K562 (cell line): ENCODE measurements at regions not wholly inside any gene's neighbourhood (a gene's known extent, or its start where the extent isn't known, plus 50 kb on each side); places are given as distances from the start of the nearest gene placed in this dataset.

Experiments used
- ATAC-seq: fragments of 200-7000 bp; cut with Tn5 transposase; 3 replicates; pipeline ENCODE4 v1.9.1; 2020; ENCODE audit warnings: moderate library complexity
- BruUV-seq: library from RNA; stranded (reverse); fragments of 400-500 nt; replicated peaks from 2 replicates; lab custom pipeline; 2021; lab: Mats Ljungman, UMichigan
- CTCF ChIA-PET: fragments of 300-600 bp; formaldehyde crosslinking; extraction: SDS; loops from one replicate; lab custom pipeline; 2021; ENCODE audit warnings: low intra/inter-chr PET ratio; lab: Yijun Ruan, JAX
- POLR2A ChIA-PET: fragments of 300-600, 350-650 bp; sonication (Branson Sonifier 250); formaldehyde crosslinking; extraction: SDS; loops from one replicate; lab custom pipeline; 2021; ENCODE audit warnings: antibody characterized with exemption, inconsistent platforms; lab: Yijun Ruan, JAX
- DNase-seq, 4 experiments: peaks; one replicate each; pipeline versions ENCODE4 v3.0.0 to v3.0.0-alpha.2; 2011 to 2018; ENCODE audit warnings: low spot score in 3 of 4, mixed read lengths in 3 of 4; ENCODE audit errors: extremely low read depth in 1 of 4
- FAIRE-seq: peaks from 2 replicates; lab custom pipeline; 2011; peaks lifted over from hg19 to GRCh38; lab: Jason Lieb, UNC
- H2AFZ ChIP-seq: 2 replicates; pipeline ENCODE4 v1.6.0; 2011; ENCODE audit warnings: low read depth, low read length, control low read depth, inconsistent platforms
- H3K27ac ChIP-seq: fragments of 200-600 bp; 3 replicates; pipeline ENCODE4 v1.8.0; 2011; ENCODE audit warnings: low read depth, mild to moderate bottlenecking, control low read depth, inconsistent platforms, low read length, moderate library complexity, mixed read lengths; ENCODE audit errors: extremely low read depth
- H3K27me3 ChIP-seq, 2 experiments: fragments of 300-600 bp in 1 of 2; 2 replicates in 1 of 2; 3 replicates in 1 of 2; pipeline versions ENCODE4 v1.6.0 to v1.8.0; 2011; ENCODE audit warnings: inconsistent platforms in 2 of 2, low read length in 2 of 2, mild to moderate bottlenecking in 1 of 2, mixed read lengths in 1 of 2, moderate library complexity in 1 of 2; ENCODE audit not compliant: control insufficient read depth in 2 of 2, insufficient read depth in 2 of 2
- H3K36me3 ChIP-seq: fragments of 300-600 bp; 3 replicates; pipeline ENCODE4 v1.8.0; 2011; ENCODE audit warnings: mild to moderate bottlenecking, low read length, inconsistent platforms; ENCODE audit not compliant: control insufficient read depth, insufficient read depth
- H3K4me1 ChIP-seq, 2 experiments: fragments of 200-600 bp in 1 of 2; replicated peaks in 1 of 2; 2 replicates in 1 of 2; 3 replicates in 1 of 2; pipeline versions ENCODE4 v1.5.1 to v1.8.0; 2011; ENCODE audit warnings: inconsistent platforms in 2 of 2, low read length in 2 of 2, mild to moderate bottlenecking in 1 of 2, mixed read lengths in 1 of 2, moderate library complexity in 1 of 2; ENCODE audit not compliant: control insufficient read depth in 2 of 2, insufficient read depth in 2 of 2
- H3K4me2 ChIP-seq: 2 replicates; pipeline ENCODE4 v1.6.1; 2011; ENCODE audit warnings: low read length, control low read depth, inconsistent platforms, mixed read lengths; ENCODE audit not compliant: insufficient read depth
- H3K4me3 ChIP-seq: fragments of 200-600 bp; sonication (generic), shearing (Covaris generic); 2 replicates; pipeline ENCODE4 v1.5.1; 2016; ENCODE audit warnings: control low read depth, inconsistent platforms
- H3K79me2 ChIP-seq: fragments of 200-600 bp; 3 replicates; pipeline ENCODE4 v1.8.0; 2011; ENCODE audit warnings: low read length, inconsistent platforms; ENCODE audit not compliant: control insufficient read depth, insufficient read depth
- H3K9ac ChIP-seq, 2 experiments: 2 replicates each; pipeline versions ENCODE4 v1.6.0 to v1.6.1; 2011; ENCODE audit warnings: low read depth in 2 of 2, low read length in 2 of 2, control low read depth in 1 of 2, inconsistent platforms in 1 of 2, mild to moderate bottlenecking in 1 of 2, mixed read lengths in 1 of 2; ENCODE audit not compliant: insufficient read depth in 1 of 2
- H3K9me1 ChIP-seq: one replicate; pipeline ENCODE4 v1.6.0; 2011; ENCODE audit warnings: inconsistent platforms, mild to moderate bottlenecking, low read length, moderate library complexity; ENCODE audit not compliant: control insufficient read depth, insufficient read depth
- H3K9me3 ChIP-seq: replicated peaks from 2 replicates; pipeline ENCODE4 v1.5.1; 2011; ENCODE audit warnings: low read depth, low read length, inconsistent platforms; ENCODE audit not compliant: control insufficient read depth, insufficient read depth
- H4K20me1 ChIP-seq: replicated peaks from 2 replicates; pipeline ENCODE4 v1.6.1; 2011; ENCODE audit warnings: low read length, inconsistent platforms, mixed read lengths; ENCODE audit not compliant: control insufficient read depth, insufficient read depth
- BHLHE40 ChIP-seq: IDR thresholded peaks from 2 replicates; pipeline ENCODE4 v1.6.1; 2011; ENCODE audit warnings: low read length, improper control_type of control experiment
- HOXB6 ChIP-seq: fragments of 250-450 bp; sonication (Bioruptor Pico); IDR thresholded peaks from 2 replicates; pipeline ENCODE4 v1.5.1; 2022; ENCODE audit warnings: mild to moderate bottlenecking, borderline replicate concordance
- NCOR1 ChIP-seq: fragments of 450-650 bp; IDR thresholded peaks from 2 replicates; pipeline ENCODE4 v1.6.1; 2016; ENCODE audit warnings: mild to moderate bottlenecking, moderate library complexity
- ZNF41 ChIP-seq: fragments of 250-450 bp; sonication (Bioruptor Pico); conservative IDR thresholded peaks from 2 replicates; pipeline ENCODE4 v1.4.0; 2020; ENCODE audit warnings: mild to moderate bottlenecking
- ZNF551 ChIP-seq: fragments of 250-450 bp; sonication (Bioruptor Pico); IDR thresholded peaks from 2 replicates; pipeline ENCODE4 v1.5.0; 2021; ENCODE audit warnings: mild to moderate bottlenecking, moderate library complexity
- WGBS: fragments of 100-300 bp; shearing (Covaris generic); methylation state at CpG from one replicate; pipeline ENCODE4 v1.1.6; 2016; ENCODE audit warnings: low coverage, mixed read lengths; ENCODE audit not compliant: insufficient coverage; ENCODE audit errors: missing lambda C conversion rate; 5-methylcytosine and 5-hydroxymethylcytosine counted together
- in situ Hi-C: fragments of 300-500 bp; cut with MboI; formaldehyde crosslinking; loops from 4 replicates; pipeline ENCODE4 v1.15.0; 2018; ENCODE audit warnings: inconsistent platforms, mixed read lengths
- intact Hi-C: fragments of 100-400 bp; cut with micrococcal nuclease; formaldehyde crosslinking; loops from 2 replicates; pipeline ENCODE4 v1.14.2; 2022

DNA sequence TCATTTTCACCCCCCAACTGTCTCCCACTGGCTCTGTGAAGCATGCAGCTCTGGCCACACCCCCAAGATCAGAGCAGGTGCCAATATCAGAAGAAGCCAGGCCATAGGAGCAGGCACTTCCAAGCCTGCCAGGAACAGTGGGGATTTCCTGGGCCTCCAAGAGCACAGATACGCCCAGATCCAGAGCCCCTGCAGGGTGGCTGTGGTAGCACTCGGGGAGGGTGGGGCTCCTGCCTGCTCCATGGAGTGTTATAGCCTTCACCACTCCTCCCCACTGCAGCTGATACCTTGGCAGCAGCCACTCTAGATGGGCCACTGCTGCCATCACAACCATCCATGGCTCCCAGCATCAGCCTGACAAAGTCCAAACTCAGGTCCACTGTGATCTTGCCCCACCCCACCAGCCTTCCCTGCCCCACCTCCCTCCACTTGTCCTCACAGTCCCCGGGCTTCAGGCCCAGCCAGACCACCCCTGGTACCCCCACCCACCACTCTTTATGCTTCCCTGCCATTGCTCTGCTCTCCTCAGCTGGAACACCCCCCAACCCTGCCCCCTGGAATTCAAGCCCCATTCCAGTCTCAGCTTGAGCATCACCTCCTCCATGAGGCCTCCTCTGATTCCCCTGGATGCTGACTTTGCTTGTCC lies 448.3 kb downstream of the MATN1 start:
- no TSS peak for BruUV-seq
- intact Hi-C loops (no loop called here), in situ Hi-C loops (no loop called here)
- Histone ChIP-seq H3K79me2 (no peaks in the 10 kb centered on the region), H3K4me2 (no peak overlapping the region), H4K20me1 (no peaks in the 10 kb centered on the region), H3K27me3 (peaks cover 2 to 11% of the 10 kb centered on the region in 2 experiments; a peak in 1 of 5 replicates), H3K36me3 (no peaks in the 10 kb centered on the region), H3K27ac (no peak overlapping the region), H2AFZ (no peak overlapping the region), H3K4me3 (no peak overlapping the region), H3K9me1 (no peaks in the 10 kb centered on the region), H3K4me1 (no peaks in the 10 kb centered on the region), H3K9me3 (no peaks in the 10 kb centered on the region), H3K9ac (no peak overlapping the region)
- ATAC-seq, result 0 out of 3 replicates have a peak, but pooled peaks have one; percentile 31
- CTCF ChIA-PET, result no interaction called here
- no peak for FAIRE-seq
- POLR2A ChIA-PET, result no interaction called here
- 0% methylated on average over 3 of the region's 3 CpGs for WGBS
- TF ChIP-seq BHLHE40 (no peak), NCOR1 (no peak), ZNF41 (CRISPR knock-in tag) (no peak), HOXB6 (no peak), ZNF551 (no peak)
- no peak for DNase-seq
